ENCODE measurements at regions not wholly inside any gene's neighbourhood (a gene's known extent, or its start where the extent isn't known, plus 50 kb on each side); places are given as distances from the start of the nearest gene placed in this dataset.

DNA sequence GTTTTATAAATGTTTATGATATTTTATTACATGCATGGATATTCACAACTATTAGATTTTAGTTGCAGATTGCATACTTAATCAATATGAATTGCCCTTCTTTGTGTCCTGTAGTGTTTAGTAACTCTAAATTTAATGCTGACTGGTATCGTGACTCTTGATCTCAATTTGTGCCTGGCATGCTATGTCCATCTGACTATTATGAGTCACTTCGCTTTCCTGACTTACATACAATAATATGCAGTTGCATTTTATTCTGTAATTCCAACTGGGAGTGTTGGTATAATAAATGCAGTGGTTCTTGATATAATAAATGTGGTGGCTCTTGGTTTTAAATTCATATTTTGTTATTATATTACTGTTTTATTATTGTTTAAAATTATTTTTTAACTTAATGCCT, 277.5 kb downstream of the LIG4 start:
- Mint-ChIP-seq H3K36me3 (ENCODE audit: insufficient read depth in 1 of 3, low read depth in 3 of 3) (no peaks in the 10 kb centered on the region), H3K27me3 (ENCODE audit: low read depth) (no peaks in the 10 kb centered on the region), H3K4me3 (no peak overlapping the region), H3K27ac (no peak overlapping the region), H3K9me3 (no peaks in the 10 kb centered on the region; a peak in 1 of 5 replicates), H3K4me1 (no peaks in the 10 kb centered on the region)
- no peaks in the 10 kb centered on the region for H3K27me3 ChIP-seq (ENCODE audit: insufficient read depth, low read length)
- H2BK120ac ChIP-seq (ENCODE audit: low read depth, low read length, poor library complexity, severe bottlenecking) = no peak overlapping the region
- no peak overlapping the region for H3K14ac ChIP-seq (ENCODE audit: insufficient read depth, low read length)
- TF ChIP-seq, protein P1, sequence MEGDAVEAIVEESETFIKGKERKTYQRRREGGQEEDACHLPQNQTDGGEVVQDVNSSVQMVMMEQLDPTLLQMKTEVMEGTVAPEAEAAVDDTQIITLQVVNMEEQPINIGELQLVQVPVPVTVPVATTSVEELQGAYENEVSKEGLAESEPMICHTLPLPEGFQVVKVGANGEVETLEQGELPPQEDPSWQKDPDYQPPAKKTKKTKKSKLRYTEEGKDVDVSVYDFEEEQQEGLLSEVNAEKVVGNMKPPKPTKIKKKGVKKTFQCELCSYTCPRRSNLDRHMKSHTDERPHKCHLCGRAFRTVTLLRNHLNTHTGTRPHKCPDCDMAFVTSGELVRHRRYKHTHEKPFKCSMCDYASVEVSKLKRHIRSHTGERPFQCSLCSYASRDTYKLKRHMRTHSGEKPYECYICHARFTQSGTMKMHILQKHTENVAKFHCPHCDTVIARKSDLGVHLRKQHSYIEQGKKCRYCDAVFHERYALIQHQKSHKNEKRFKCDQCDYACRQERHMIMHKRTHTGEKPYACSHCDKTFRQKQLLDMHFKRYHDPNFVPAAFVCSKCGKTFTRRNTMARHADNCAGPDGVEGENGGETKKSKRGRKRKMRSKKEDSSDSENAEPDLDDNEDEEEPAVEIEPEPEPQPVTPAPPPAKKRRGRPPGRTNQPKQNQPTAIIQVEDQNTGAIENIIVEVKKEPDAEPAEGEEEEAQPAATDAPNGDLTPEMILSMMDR (conservative IDR thresholded peaks at IDR 0.05) = no peak
- no peak overlapping the region for H3K18ac ChIP-seq (ENCODE audit: insufficient read length, low read depth, low read length)
- no peaks in the 10 kb centered on the region for H3K4me1 ChIP-seq (ENCODE audit: insufficient read depth, low read length)
- no peak overlapping the region for H4K5ac ChIP-seq (ENCODE audit: insufficient read length, low read depth, low read length)
- H3K56ac ChIP-seq (ENCODE audit: insufficient read length, low read depth, low read length) = no peak overlapping the region
- H2AK5ac ChIP-seq (ENCODE audit: insufficient read length, low read length) = no peak overlapping the region
- no peak overlapping the region for H3K4me2 ChIP-seq (ENCODE audit: insufficient read depth, insufficient read length, low read length)
- H3K79me1 ChIP-seq (ENCODE audit: insufficient read depth, low read depth, low read length, poor library complexity, severe bottlenecking) = no peaks in the 10 kb centered on the region
- H4K8ac ChIP-seq (replicated peaks; ENCODE audit: insufficient read length, low read depth, low read length) = no peak overlapping the region
- no peaks in the 10 kb centered on the region for H3K79me2 ChIP-seq (ENCODE audit: insufficient read depth, low read length)
- no peaks in the 10 kb centered on the region for H3K9me3 ChIP-seq (ENCODE audit: control insufficient read depth, low read depth, low read length)
- WGBS (ENCODE audit: extremely low coverage, insufficient read length, low lambda C conversion rate) = no CpG with 5 or more reads among the region's 2 CpGs
- no peak overlapping the region for H2BK15ac ChIP-seq (ENCODE audit: low read depth, low read length)
- H4K20me1 ChIP-seq (ENCODE audit: control insufficient read depth, insufficient read depth, insufficient read length) = no peaks in the 10 kb centered on the region
- no peak overlapping the region for H2BK5ac ChIP-seq (ENCODE audit: insufficient read length, low read length)
- no peak overlapping the region for H3K9ac ChIP-seq (ENCODE audit: extremely low read depth, insufficient read length, low read length)
- no peak overlapping the region for H2AFZ ChIP-seq (ENCODE audit: low read length)
- no peak overlapping the region for H2BK20ac ChIP-seq (ENCODE audit: low read depth, low read length, poor library complexity, severe bottlenecking)
- no peak overlapping the region for H3K27ac ChIP-seq (ENCODE audit: insufficient read length, low read depth, low read length)
- no peak overlapping the region for H3K4ac ChIP-seq (ENCODE audit: low read depth, low read length)
- DNase-seq = no peak
- H4K91ac ChIP-seq (ENCODE audit: insufficient read length, low read depth, low read length) = no peak overlapping the region
- H3K23me2 ChIP-seq (ENCODE audit: insufficient read length, low read depth, low read length, poor library complexity, severe bottlenecking) = no peaks in the 10 kb centered on the region
- no peak overlapping the region for H3K23ac ChIP-seq (ENCODE audit: insufficient read length, low read depth, low read length)
- no peak overlapping the region for H2BK12ac ChIP-seq (ENCODE audit: insufficient read length, low read depth, low read length)
- H3T11ph ChIP-seq (ENCODE audit: low read length) = no peak overlapping the region

All from H9 (cell line).